ENCODE measurements at regions not wholly inside any gene's neighbourhood (a gene's known extent, or its start where the extent isn't known, plus 50 kb on each side); places are given as distances from the start of the nearest gene placed in this dataset.

DNA sequence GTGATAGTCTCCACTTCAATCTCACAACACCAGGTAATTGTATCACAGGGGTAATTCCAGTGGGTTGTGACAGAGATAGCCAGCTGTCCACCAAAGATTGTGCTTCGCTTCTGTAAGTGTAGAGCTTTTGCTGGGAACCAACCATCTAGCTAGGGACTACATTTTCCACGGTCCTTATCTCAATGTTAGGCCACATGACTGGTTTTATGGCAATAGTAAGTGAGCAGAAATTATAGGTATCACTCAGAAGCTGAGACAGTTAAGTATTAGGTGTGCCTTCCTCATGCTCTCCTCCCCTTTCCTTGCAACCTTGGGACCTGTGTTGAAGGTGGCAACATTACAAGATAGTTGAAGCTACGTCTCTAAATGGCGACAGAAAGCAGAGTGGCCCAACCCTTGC, 108.8 kb upstream of the NALF2 start:
- TF ChIP-seq, protein P1, sequence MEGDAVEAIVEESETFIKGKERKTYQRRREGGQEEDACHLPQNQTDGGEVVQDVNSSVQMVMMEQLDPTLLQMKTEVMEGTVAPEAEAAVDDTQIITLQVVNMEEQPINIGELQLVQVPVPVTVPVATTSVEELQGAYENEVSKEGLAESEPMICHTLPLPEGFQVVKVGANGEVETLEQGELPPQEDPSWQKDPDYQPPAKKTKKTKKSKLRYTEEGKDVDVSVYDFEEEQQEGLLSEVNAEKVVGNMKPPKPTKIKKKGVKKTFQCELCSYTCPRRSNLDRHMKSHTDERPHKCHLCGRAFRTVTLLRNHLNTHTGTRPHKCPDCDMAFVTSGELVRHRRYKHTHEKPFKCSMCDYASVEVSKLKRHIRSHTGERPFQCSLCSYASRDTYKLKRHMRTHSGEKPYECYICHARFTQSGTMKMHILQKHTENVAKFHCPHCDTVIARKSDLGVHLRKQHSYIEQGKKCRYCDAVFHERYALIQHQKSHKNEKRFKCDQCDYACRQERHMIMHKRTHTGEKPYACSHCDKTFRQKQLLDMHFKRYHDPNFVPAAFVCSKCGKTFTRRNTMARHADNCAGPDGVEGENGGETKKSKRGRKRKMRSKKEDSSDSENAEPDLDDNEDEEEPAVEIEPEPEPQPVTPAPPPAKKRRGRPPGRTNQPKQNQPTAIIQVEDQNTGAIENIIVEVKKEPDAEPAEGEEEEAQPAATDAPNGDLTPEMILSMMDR (IDR thresholded peaks at IDR 0.05; ENCODE audit: unreplicated experiment): no peak
- H3K27ac Mint-ChIP-seq: no peak overlapping the region
- peaks cover 5% of the 10 kb centered on the region for H3K4me1 Mint-ChIP-seq (ENCODE audit: low read depth)
- peaks cover 26% of the 10 kb centered on the region for H3K9me3 Mint-ChIP-seq (ENCODE audit: low read depth)
- H3K4me3 Mint-ChIP-seq (ENCODE audit: low read depth): no peak overlapping the region
- H3K27me3 Mint-ChIP-seq: peaks cover 10% of the 10 kb centered on the region
- DNase-seq (ENCODE audit: low spot score, unreplicated experiment): no peak
- H3K36me3 Mint-ChIP-seq (ENCODE audit: insufficient read depth): peaks cover 2% of the 10 kb centered on the region

GRCh38 chrX:69389101-69389501, 115.0 kb upstream of the NALF2 start:
- Mint-ChIP-seq H3K27me3 (peaks cover 7% of the 10 kb centered on the region), H3K4me3 (ENCODE audit: low read depth) (no peak overlapping the region), H3K4me1 (ENCODE audit: low read depth) (no peaks in the 10 kb centered on the region), H3K36me3 (ENCODE audit: insufficient read depth) (no peaks in the 10 kb centered on the region), H3K9me3 (ENCODE audit: low read depth) (peaks cover 3% of the 10 kb centered on the region), H3K27ac (no peak overlapping the region)
- DNase-seq (ENCODE audit: low spot score, unreplicated experiment): no peak
- TF ChIP-seq, protein P1 (IDR thresholded peaks at IDR 0.05; ENCODE audit: unreplicated experiment): no peak

DNA sequence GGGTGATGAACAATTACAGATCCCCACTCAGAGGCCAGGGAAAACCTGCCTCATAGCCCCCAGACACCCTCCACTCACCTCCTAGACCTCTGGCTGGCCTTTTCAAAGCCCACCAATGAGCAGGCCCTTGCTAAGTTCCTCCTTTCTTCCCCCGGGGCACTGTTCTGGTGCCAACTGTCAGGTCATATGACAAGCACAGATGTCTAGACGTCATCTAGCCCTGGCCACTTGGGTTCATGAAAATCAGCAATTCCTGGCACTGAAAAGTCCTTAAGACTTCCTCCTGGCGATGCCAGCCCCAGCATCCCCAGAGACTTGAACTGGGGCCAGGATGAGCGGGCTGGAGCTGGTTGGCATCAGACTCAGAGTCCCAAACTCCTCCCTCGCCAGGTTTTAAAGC, 115.6 kb upstream of the NALF2 start:
- no peak overlapping the region for H3K27ac Mint-ChIP-seq
- H3K4me3 Mint-ChIP-seq (ENCODE audit: low read depth): no peak overlapping the region
- H3K9me3 Mint-ChIP-seq (ENCODE audit: low read depth): peaks cover 3% of the 10 kb centered on the region
- no peaks in the 10 kb centered on the region for H3K4me1 Mint-ChIP-seq (ENCODE audit: low read depth)
- peaks cover 7% of the 10 kb centered on the region for H3K27me3 Mint-ChIP-seq
- no peaks in the 10 kb centered on the region for H3K36me3 Mint-ChIP-seq (ENCODE audit: insufficient read depth)
- TF ChIP-seq, protein P1 (IDR thresholded peaks at IDR 0.05; ENCODE audit: unreplicated experiment): no peak
- no peak for DNase-seq (ENCODE audit: low spot score, unreplicated experiment)

GRCh38 chrX:69387567-69388487, 116.3 kb upstream of the NALF2 start:
- Mint-ChIP-seq H3K4me1 (ENCODE audit: low read depth) (no peaks in the 10 kb centered on the region), H3K36me3 (ENCODE audit: insufficient read depth) (no peaks in the 10 kb centered on the region), H3K27me3 (peaks cover 5% of the 10 kb centered on the region), H3K4me3 (ENCODE audit: low read depth) (no peak overlapping the region), H3K27ac (no peak overlapping the region), H3K9me3 (ENCODE audit: low read depth) (peaks cover 3% of the 10 kb centered on the region)
- TF ChIP-seq, protein P1 (IDR thresholded peaks at IDR 0.05; ENCODE audit: unreplicated experiment): peak; percentile 76
- DNase-seq (ENCODE audit: low spot score, unreplicated experiment): peak; percentile 58

DNA sequence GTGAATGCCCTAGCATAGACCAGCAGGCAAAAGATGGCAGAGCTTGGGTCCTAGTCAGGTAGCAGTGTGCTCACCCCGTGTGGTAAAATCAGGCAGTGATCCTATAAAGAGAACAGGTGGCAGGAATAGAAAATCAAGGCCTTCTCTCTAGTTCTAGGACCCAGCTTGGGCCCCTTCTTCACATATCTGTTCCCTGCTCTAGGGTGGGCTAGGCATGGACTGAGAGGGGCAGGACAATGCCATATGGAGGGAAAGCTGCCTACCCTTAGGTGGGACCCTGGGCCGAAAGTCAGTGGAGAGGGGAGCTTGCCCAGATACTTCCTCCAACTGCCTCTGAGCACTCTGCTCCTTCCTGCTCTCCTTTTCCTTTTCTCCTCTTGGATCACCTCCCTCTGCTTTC, 117.4 kb upstream of the NALF2 start:
- TF ChIP-seq, protein P1 (IDR thresholded peaks at IDR 0.05; ENCODE audit: unreplicated experiment): no peak
- no peak for DNase-seq (ENCODE audit: low spot score, unreplicated experiment)
- no peak overlapping the region for H3K4me3 Mint-ChIP-seq (ENCODE audit: low read depth)
- no peaks in the 10 kb centered on the region for H3K4me1 Mint-ChIP-seq (ENCODE audit: low read depth)
- no peaks in the 10 kb centered on the region for H3K36me3 Mint-ChIP-seq (ENCODE audit: insufficient read depth)
- peaks cover 2% of the 10 kb centered on the region for H3K9me3 Mint-ChIP-seq (ENCODE audit: low read depth)
- H3K27me3 Mint-ChIP-seq: peaks cover 5% of the 10 kb centered on the region
- H3K27ac Mint-ChIP-seq: no peak overlapping the region

All from progenitor cell of endocrine pancreas (in vitro differentiated cells).